H9 (cell line): ENCODE measurements at regions not wholly inside any gene's neighbourhood (a gene's known extent, or its start where the extent isn't known, plus 50 kb on each side); places are given as distances from the start of the nearest gene placed in this dataset.

Experiments
- DNase-seq: peaks from one replicate; pipeline ENCODE4 v3.0.0-alpha.2; 2017
- H2AFZ ChIP-seq: one replicate; pipeline ENCODE4 v1.6.1; 2013; ENCODE audit warnings: mild to moderate bottlenecking, low read length, control low read depth, moderate library complexity
- H2AK5ac ChIP-seq: 2 replicates; pipeline ENCODE4 v1.6.1; 2013; ENCODE audit warnings: low read length, control low read depth, mixed read lengths; ENCODE audit not compliant: insufficient read length
- H2BK120ac ChIP-seq: one replicate; pipeline ENCODE4 v1.6.1; 2013; ENCODE audit warnings: low read depth, mild to moderate bottlenecking, low read length, control low read depth, inconsistent platforms; ENCODE audit not compliant: poor library complexity, severe bottlenecking
- H2BK12ac ChIP-seq: 2 replicates; pipeline ENCODE4 v1.6.1; 2013; ENCODE audit warnings: low read length, control low read depth, mixed read lengths, low read depth; ENCODE audit not compliant: insufficient read length
- H2BK15ac ChIP-seq: 2 replicates; pipeline ENCODE4 v1.6.1; 2013; ENCODE audit warnings: low read depth, low read length, control low read depth
- H2BK20ac ChIP-seq: one replicate; pipeline ENCODE4 v1.6.1; 2013; ENCODE audit warnings: low read depth, mild to moderate bottlenecking, low read length, control low read depth, inconsistent platforms; ENCODE audit not compliant: poor library complexity, severe bottlenecking
- H2BK5ac ChIP-seq: 2 replicates; pipeline ENCODE4 v1.6.1; 2013; ENCODE audit warnings: low read length, control low read depth, mixed read lengths; ENCODE audit not compliant: insufficient read length
- H3K14ac ChIP-seq: 2 replicates; pipeline ENCODE4 v1.6.1; 2013; ENCODE audit warnings: low read length, control low read depth; ENCODE audit not compliant: insufficient read depth
- H3K18ac ChIP-seq: 2 replicates; pipeline ENCODE4 v1.6.1; 2013; ENCODE audit warnings: low read depth, mild to moderate bottlenecking, mixed read lengths, low read length, control low read depth; ENCODE audit not compliant: insufficient read length
- H3K23ac ChIP-seq: 2 replicates; pipeline ENCODE4 v1.6.1; 2013; ENCODE audit warnings: low read length, control low read depth, mixed read lengths, low read depth; ENCODE audit not compliant: insufficient read length
- H3K23me2 ChIP-seq: 2 replicates; pipeline ENCODE4 v1.6.1; 2013; ENCODE audit warnings: low read depth, mild to moderate bottlenecking, mixed read lengths, low read length, control low read depth; ENCODE audit not compliant: insufficient read length, poor library complexity, severe bottlenecking
- H3K27ac ChIP-seq: 2 replicates; pipeline ENCODE4 v1.5.1; 2013; ENCODE audit warnings: low read length, control low read depth, mixed read lengths, low read depth; ENCODE audit not compliant: insufficient read length
- H3K27me3 ChIP-seq: 2 replicates; pipeline ENCODE4 v1.6.1; 2013; ENCODE audit warnings: low read length, control low read depth, inconsistent platforms; ENCODE audit not compliant: insufficient read depth
- H3K4ac ChIP-seq: 2 replicates; pipeline ENCODE4 v1.6.1; 2013; ENCODE audit warnings: low read depth, mild to moderate bottlenecking, control low read depth, inconsistent platforms, low read length, moderate library complexity
- H3K4me1 ChIP-seq: 2 replicates; pipeline ENCODE4 v1.6.1; 2013; ENCODE audit warnings: low read length, control low read depth, inconsistent platforms; ENCODE audit not compliant: insufficient read depth
- H3K4me2 ChIP-seq: 2 replicates; pipeline ENCODE4 v1.6.1; 2013; ENCODE audit warnings: low read length, control low read depth, mixed read lengths; ENCODE audit not compliant: insufficient read length, insufficient read depth
- H3K56ac ChIP-seq: 2 replicates; pipeline ENCODE4 v1.6.1; 2013; ENCODE audit warnings: low read depth, mild to moderate bottlenecking, mixed read lengths, low read length, control low read depth; ENCODE audit not compliant: insufficient read length
- H3K79me1 ChIP-seq: 2 replicates; pipeline ENCODE4 v1.6.1; 2013; ENCODE audit warnings: low read depth, mild to moderate bottlenecking, moderate library complexity, low read length, control low read depth, inconsistent platforms; ENCODE audit not compliant: insufficient read depth, poor library complexity, severe bottlenecking
- H3K79me2 ChIP-seq: 2 replicates; pipeline ENCODE4 v1.6.1; 2013; ENCODE audit warnings: low read length, control low read depth, inconsistent platforms; ENCODE audit not compliant: insufficient read depth
- H3K9ac ChIP-seq: 2 replicates; pipeline ENCODE4 v1.6.1; 2013; ENCODE audit warnings: low read length, control low read depth, mixed read lengths; ENCODE audit not compliant: insufficient read length; ENCODE audit errors: extremely low read depth
- H3K9me3 ChIP-seq: one replicate; pipeline ENCODE4 v1.6.1; 2013; ENCODE audit warnings: low read depth, low read length, inconsistent platforms; ENCODE audit not compliant: control insufficient read depth
- H3T11ph ChIP-seq: one replicate; pipeline ENCODE4 v1.6.1; 2013; ENCODE audit warnings: mild to moderate bottlenecking, low read length, control low read depth, inconsistent platforms
- H4K20me1 ChIP-seq: one replicate; pipeline ENCODE4 v1.6.1; 2013; ENCODE audit not compliant: control insufficient read depth, insufficient read length, insufficient read depth
- H4K5ac ChIP-seq: 2 replicates; pipeline ENCODE4 v1.6.1; 2013; ENCODE audit warnings: low read depth, mild to moderate bottlenecking, mixed read lengths, low read length, control low read depth; ENCODE audit not compliant: insufficient read length
- H4K8ac ChIP-seq: replicated peaks from 2 replicates; pipeline ENCODE4 v1.6.1; 2013; ENCODE audit warnings: low read length, control low read depth, mixed read lengths, low read depth; ENCODE audit not compliant: insufficient read length
- H4K91ac ChIP-seq: 2 replicates; pipeline ENCODE4 v1.6.1; 2013; ENCODE audit warnings: low read depth, mild to moderate bottlenecking, moderate library complexity, mixed read lengths, low read length, control low read depth; ENCODE audit not compliant: insufficient read length
- H3K27ac Mint-ChIP-seq, 3 experiments: 2 replicates in 2 of 3; 3 replicates in 1 of 3; pipeline ENCODE4 v1.8.0; 2020 to 2021; ENCODE audit warnings: mixed read lengths in 3 of 3, mild to moderate bottlenecking in 1 of 3, moderate library complexity in 1 of 3
- H3K27me3 Mint-ChIP-seq: 2 replicates; pipeline ENCODE4 v1.8.0; 2021; ENCODE audit warnings: low read depth, mild to moderate bottlenecking, moderate library complexity, mixed read lengths
- H3K36me3 Mint-ChIP-seq, 3 experiments: 2 replicates in 2 of 3; 3 replicates in 1 of 3; pipeline ENCODE4 v1.8.0; 2020 to 2021; ENCODE audit warnings: low read depth in 3 of 3, mixed read lengths in 3 of 3; ENCODE audit not compliant: insufficient read depth in 1 of 3
- H3K4me1 Mint-ChIP-seq, 2 experiments: 2 replicates each; pipeline ENCODE4 v1.8.0; 2020; ENCODE audit warnings: mixed read lengths in 2 of 2
- H3K4me3 Mint-ChIP-seq, 2 experiments: 2 replicates in 1 of 2; 3 replicates in 1 of 2; pipeline ENCODE4 v1.8.0; 2020 to 2021; ENCODE audit warnings: mild to moderate bottlenecking in 2 of 2, mixed read lengths in 2 of 2, moderate library complexity in 1 of 2
- H3K9me3 Mint-ChIP-seq, 2 experiments: 2 replicates in 1 of 2; 3 replicates in 1 of 2; pipeline ENCODE4 v1.8.0; 2020; ENCODE audit warnings: mild to moderate bottlenecking in 2 of 2, mixed read lengths in 2 of 2, moderate library complexity in 1 of 2
- WGBS: extraction: QIAGEN DNeasy Blood & Tissue Kit; methylation state at CpG from one replicate; pipeline ENCODE4 v1.1.7; 2013; ENCODE audit warnings: missing lambda C conversion rate, low lambda C conversion rate, mixed read lengths; ENCODE audit not compliant: insufficient read length; ENCODE audit errors: extremely low coverage; 5-methylcytosine and 5-hydroxymethylcytosine counted together
- TF ChIP-seq, protein P1 (sequence below): fragments of 200-600 bp; sonication (generic); conservative IDR thresholded peaks from 3 replicates; pipeline ENCODE4 v1.8.0; 2021; ENCODE audit warnings: antibody characterized with exemption, mild to moderate bottlenecking

GRCh38 chr20:20955892-20956291, 150.3 kb downstream of the LINC00237 start:
- Histone ChIP-seq H3K56ac (no peak overlapping the region), H3K9ac (no peak overlapping the region), H3K79me1 (no peaks in the 10 kb centered on the region), H3K27ac (no peak overlapping the region), H3K4ac (no peak overlapping the region), H2BK20ac (no peak overlapping the region), H3T11ph (no peak overlapping the region), H2AFZ (no peak overlapping the region), H2BK120ac (no peak overlapping the region), H2BK15ac (no peak overlapping the region), H3K9me3 (no peaks in the 10 kb centered on the region), H3K14ac (no peak overlapping the region), H4K20me1 (no peaks in the 10 kb centered on the region), H3K23me2 (no peaks in the 10 kb centered on the region), H3K27me3 (no peaks in the 10 kb centered on the region), H3K79me2 (no peaks in the 10 kb centered on the region), H4K8ac (no peak overlapping the region), H2BK5ac (no peak overlapping the region), H3K18ac (no peak overlapping the region), H3K4me1 (no peaks in the 10 kb centered on the region), H2AK5ac (no peak overlapping the region), H3K23ac (no peak overlapping the region), H3K4me2 (no peak overlapping the region), H2BK12ac (no peak overlapping the region), H4K91ac (no peak overlapping the region), H4K5ac (no peak overlapping the region)
- Mint-ChIP-seq H3K4me1 (peaks cover 3 to 10% of the 10 kb centered on the region in 2 experiments), H3K9me3 (no peaks in the 10 kb centered on the region), H3K4me3 (no peak overlapping the region), H3K27ac (no peak overlapping the region), H3K27me3 (no peaks in the 10 kb centered on the region; the same call in 1 of the 2 replicates), H3K36me3 (no peaks in the 10 kb centered on the region; a peak in 1 of 7 replicates)
- DNase-seq, result no peak
- TF ChIP-seq, protein P1, sequence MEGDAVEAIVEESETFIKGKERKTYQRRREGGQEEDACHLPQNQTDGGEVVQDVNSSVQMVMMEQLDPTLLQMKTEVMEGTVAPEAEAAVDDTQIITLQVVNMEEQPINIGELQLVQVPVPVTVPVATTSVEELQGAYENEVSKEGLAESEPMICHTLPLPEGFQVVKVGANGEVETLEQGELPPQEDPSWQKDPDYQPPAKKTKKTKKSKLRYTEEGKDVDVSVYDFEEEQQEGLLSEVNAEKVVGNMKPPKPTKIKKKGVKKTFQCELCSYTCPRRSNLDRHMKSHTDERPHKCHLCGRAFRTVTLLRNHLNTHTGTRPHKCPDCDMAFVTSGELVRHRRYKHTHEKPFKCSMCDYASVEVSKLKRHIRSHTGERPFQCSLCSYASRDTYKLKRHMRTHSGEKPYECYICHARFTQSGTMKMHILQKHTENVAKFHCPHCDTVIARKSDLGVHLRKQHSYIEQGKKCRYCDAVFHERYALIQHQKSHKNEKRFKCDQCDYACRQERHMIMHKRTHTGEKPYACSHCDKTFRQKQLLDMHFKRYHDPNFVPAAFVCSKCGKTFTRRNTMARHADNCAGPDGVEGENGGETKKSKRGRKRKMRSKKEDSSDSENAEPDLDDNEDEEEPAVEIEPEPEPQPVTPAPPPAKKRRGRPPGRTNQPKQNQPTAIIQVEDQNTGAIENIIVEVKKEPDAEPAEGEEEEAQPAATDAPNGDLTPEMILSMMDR, result no peak
- no CpG with 5 or more reads among the region's 4 CpGs for WGBS
